ENCODE measurements at regions not wholly inside any gene's neighbourhood (a gene's known extent, or its start where the extent isn't known, plus 50 kb on each side); places are given as distances from the start of the nearest gene placed in this dataset.

GRCh38 chr21:24444736-24445135 lies 1162.5 kb downstream of the MRPL39 start:
- Histone ChIP-seq H4K8ac (ENCODE audit: low read depth in 2 of 2, low read length in 2 of 2) (no peak overlapping the region), H2BK5ac (ENCODE audit: low read depth, low read length, poor library complexity, severe bottlenecking) (no peak overlapping the region), H3K27ac (ENCODE audit: insufficient read depth, low read length) (no peak overlapping the region), H4K20me1 (ENCODE audit: insufficient read depth, low read length) (no peaks in the 10 kb centered on the region), H3K4me1 (ENCODE audit: control insufficient read depth, insufficient read depth, low read length) (no peaks in the 10 kb centered on the region), H2BK120ac (ENCODE audit: low read depth, low read length) (no peak overlapping the region), H2AFZ (replicated peaks; ENCODE audit: low read length, poor library complexity) (no peak overlapping the region), H3K23ac (ENCODE audit: low read depth, low read length) (no peak overlapping the region), H3K79me1 (ENCODE audit: low read depth in 1 of 2, low read length in 2 of 2) (no peaks in the 10 kb centered on the region), H3K56ac (ENCODE audit: extremely low read depth, insufficient read depth, low read length) (no peak overlapping the region), H3K4me3 (ENCODE audit: insufficient read depth, low read depth, low read length) (no peak overlapping the region), H4K5ac (ENCODE audit: low read depth, low read length) (no peak overlapping the region), H4K91ac (ENCODE audit: insufficient read depth, low read depth, low read length) (no peak overlapping the region), H3K4me2 (ENCODE audit: low read depth, low read length) (no peak overlapping the region), H2AK9ac (replicated peaks; ENCODE audit: low read depth, low read length, poor library complexity) (no peak overlapping the region), H3K4ac (ENCODE audit: low read depth, low read length) (no peak overlapping the region), H3K9me3 (ENCODE audit: control insufficient read depth, insufficient read depth, low read length) (peaks cover 2% of the 10 kb centered on the region), H3K27me3 (ENCODE audit: control insufficient read depth, insufficient read depth, low read length) (no peaks in the 10 kb centered on the region), H3K36me3 (ENCODE audit: control insufficient read depth, insufficient read depth, low read length) (no peaks in the 10 kb centered on the region), H3K14ac (replicated peaks; ENCODE audit: low read depth, low read length) (no peak overlapping the region), H2BK15ac (ENCODE audit: low read depth, low read length) (no peak overlapping the region), H2BK20ac (ENCODE audit: low read depth, low read length) (no peak overlapping the region), H3K9ac (ENCODE audit: low read depth, low read length) (no peak overlapping the region), H3K9me1 (ENCODE audit: insufficient read depth, low read length) (no peaks in the 10 kb centered on the region), H3K18ac (ENCODE audit: low read depth, low read length) (no peak overlapping the region), H2AK5ac (ENCODE audit: low read depth, low read length) (no peak overlapping the region)
- ATAC-seq (ENCODE audit: low read depth) (no peak), DNase-seq (no peak)
- CTCF ChIA-PET: no interaction called here
- TF ChIP-seq RAD21 (IDR thresholded peaks at IDR 0.05; ENCODE audit: low read length): no peak
- TF ChIP-seq POLR2A (IDR thresholded peaks at IDR 0.05; ENCODE audit: low read depth, low read length): no peak
- no peak for TF ChIP-seq CEBPB (IDR thresholded peaks at IDR 0.05; ENCODE audit: low read depth, low read length)
- no peak for TF ChIP-seq RFX5 (IDR thresholded peaks at IDR 0.05; ENCODE audit: low read depth, low read length)
- TF ChIP-seq, protein P1, sequence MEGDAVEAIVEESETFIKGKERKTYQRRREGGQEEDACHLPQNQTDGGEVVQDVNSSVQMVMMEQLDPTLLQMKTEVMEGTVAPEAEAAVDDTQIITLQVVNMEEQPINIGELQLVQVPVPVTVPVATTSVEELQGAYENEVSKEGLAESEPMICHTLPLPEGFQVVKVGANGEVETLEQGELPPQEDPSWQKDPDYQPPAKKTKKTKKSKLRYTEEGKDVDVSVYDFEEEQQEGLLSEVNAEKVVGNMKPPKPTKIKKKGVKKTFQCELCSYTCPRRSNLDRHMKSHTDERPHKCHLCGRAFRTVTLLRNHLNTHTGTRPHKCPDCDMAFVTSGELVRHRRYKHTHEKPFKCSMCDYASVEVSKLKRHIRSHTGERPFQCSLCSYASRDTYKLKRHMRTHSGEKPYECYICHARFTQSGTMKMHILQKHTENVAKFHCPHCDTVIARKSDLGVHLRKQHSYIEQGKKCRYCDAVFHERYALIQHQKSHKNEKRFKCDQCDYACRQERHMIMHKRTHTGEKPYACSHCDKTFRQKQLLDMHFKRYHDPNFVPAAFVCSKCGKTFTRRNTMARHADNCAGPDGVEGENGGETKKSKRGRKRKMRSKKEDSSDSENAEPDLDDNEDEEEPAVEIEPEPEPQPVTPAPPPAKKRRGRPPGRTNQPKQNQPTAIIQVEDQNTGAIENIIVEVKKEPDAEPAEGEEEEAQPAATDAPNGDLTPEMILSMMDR (conservative IDR thresholded peaks at IDR 0.05; ENCODE audit: low read depth, low read length): no peak
- no peak for TF ChIP-seq BHLHE40 (IDR thresholded peaks at IDR 0.05; ENCODE audit: low read depth, low read length)
- TF ChIP-seq CHD1 (IDR thresholded peaks at IDR 0.05; ENCODE audit: low read depth, low read length): no peak
- no peak for TF ChIP-seq MXI1 (IDR thresholded peaks at IDR 0.05; ENCODE audit: borderline replicate concordance, low read depth, low read length)
- TF ChIP-seq NFE2L2 (IDR thresholded peaks at IDR 0.05; ENCODE audit: low read depth, low read length): no peak
- TF ChIP-seq MAFK (IDR thresholded peaks at IDR 0.05; ENCODE audit: low read depth, low read length): no peak
- TF ChIP-seq, protein P2, sequence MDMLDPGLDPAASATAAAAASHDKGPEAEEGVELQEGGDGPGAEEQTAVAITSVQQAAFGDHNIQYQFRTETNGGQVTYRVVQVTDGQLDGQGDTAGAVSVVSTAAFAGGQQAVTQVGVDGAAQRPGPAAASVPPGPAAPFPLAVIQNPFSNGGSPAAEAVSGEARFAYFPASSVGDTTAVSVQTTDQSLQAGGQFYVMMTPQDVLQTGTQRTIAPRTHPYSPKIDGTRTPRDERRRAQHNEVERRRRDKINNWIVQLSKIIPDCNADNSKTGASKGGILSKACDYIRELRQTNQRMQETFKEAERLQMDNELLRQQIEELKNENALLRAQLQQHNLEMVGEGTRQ (IDR thresholded peaks at IDR 0.05; ENCODE audit: low read depth, low read length): no peak
- no peak for TF ChIP-seq RCOR1 (IDR thresholded peaks at IDR 0.05; ENCODE audit: insufficient replicate concordance, low read length)
- no peak for TF ChIP-seq SMC3 (IDR thresholded peaks at IDR 0.05; ENCODE audit: low read depth, low read length)
- dilution Hi-C loops (cut with HindIII; ENCODE audit: low sequenced_read_pairs, unreplicated experiment) (no loop called here), in situ Hi-C loops (cut with MboI; ENCODE audit: low sequenced_read_pairs) (no loop called here), intact Hi-C loops (cut with micrococcal nuclease) (no loop called here)
- no TSS peak for BruUV-seq (replicated peaks)
- POLR2A ChIA-PET (ENCODE audit: unreplicated experiment): no interaction called here

Data from IMR-90 (cell line).